Uterus (tissue), 3 donors: ENCODE measurements at regions not wholly inside any gene's neighbourhood (a gene's known extent, or its start where the extent isn't known, plus 50 kb on each side); places are given as distances from the start of the nearest gene placed in this dataset.

ENCODE experiments used
- DNase-seq, 2 donors: peaks; one replicate each; pipeline ENCODE4 v3.0.0-alpha.2; 2019 to 2020
- H3K27ac ChIP-seq, 2 donors: fragments of 200-600 bp; sonication (generic); 1 replicate in 1 of 2; 2 replicates in 1 of 2; pipeline ENCODE4 v1.5.1; 2016 to 2018
- H3K27me3 ChIP-seq, 2 donors: fragments of 200-600 bp; sonication (generic); one replicate each; pipeline ENCODE4 v1.5.1; 2018 to 2019; ENCODE audit warnings: control low read depth in 1 of 2
- H3K36me3 ChIP-seq, 2 donors: fragments of 200-600 bp; sonication (generic); one replicate each; pipeline ENCODE4 v1.5.1; 2019; ENCODE audit warnings: control low read depth in 1 of 2
- H3K4me1 ChIP-seq, 2 donors: fragments of 200-600 bp; sonication (generic); one replicate each; pipeline ENCODE4 v1.5.1; 2018 to 2019; ENCODE audit warnings: control low read depth in 1 of 2
- H3K4me3 ChIP-seq, 2 donors: fragments of 200-600 bp; sonication (generic); 1 replicate in 1 of 2; 2 replicates in 1 of 2; pipeline ENCODE4 v1.5.1; 2018 to 2019; ENCODE audit warnings: mild to moderate bottlenecking in 1 of 2
- H3K9me3 ChIP-seq, 2 donors: fragments of 200-600 bp; sonication (generic); one replicate each; pipeline ENCODE4 v1.5.1; 2019; ENCODE audit warnings: control low read depth in 1 of 2
- POLR2A ChIP-seq, 2 donors: fragments of 450-650 bp; IDR thresholded peaks; one replicate each; pipeline ENCODE4 v1.6.1; 2016; ENCODE audit warnings: antibody characterized with exemption in 2 of 2, mild to moderate bottlenecking in 1 of 2, moderate library complexity in 1 of 2
- intact Hi-C: fragments of 100-400 bp; cut with DNase I; formaldehyde crosslinking; loops from one replicate; pipeline ENCODE4 v1.15.1; 2023; ENCODE audit warnings: low total_unique reads
- TF ChIP-seq, protein P1 (sequence below), 4 experiments: fragments of 200-600 bp in 2 of 4; fragments of 450-650 bp in 2 of 4; sonication (generic) in 2 of 4; IDR thresholded peaks; one replicate each; pipeline ENCODE4 v1.5.1; 2016 to 2019; ENCODE audit warnings: antibody characterized with exemption in 4 of 4, mild to moderate bottlenecking in 2 of 4, moderate library complexity in 1 of 4
- donor health status: DM: yes; HTN: yes; CAD: no.

DNA sequence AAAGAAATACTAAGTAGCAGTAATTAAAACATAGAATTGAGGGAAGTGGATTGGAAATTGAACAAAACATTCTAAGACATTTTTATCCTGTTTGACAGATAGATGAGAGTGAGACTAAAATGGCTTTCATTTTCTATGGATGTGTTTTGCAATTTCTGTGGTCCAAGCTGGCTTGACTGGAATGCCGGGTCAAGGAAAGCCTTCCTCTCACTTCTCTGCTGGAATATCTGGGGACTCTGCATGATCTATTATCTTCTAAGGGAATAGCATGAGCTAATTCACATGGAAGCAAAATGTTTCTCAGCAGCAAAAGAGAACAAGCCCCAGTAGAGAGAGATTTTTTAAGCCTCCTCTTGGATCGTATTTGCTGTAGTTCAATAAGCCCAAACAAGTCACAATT is 407.9 kb upstream of the ATXN7L3B start:
- no peak overlapping the region for H3K27ac ChIP-seq
- TF ChIP-seq, protein P1, sequence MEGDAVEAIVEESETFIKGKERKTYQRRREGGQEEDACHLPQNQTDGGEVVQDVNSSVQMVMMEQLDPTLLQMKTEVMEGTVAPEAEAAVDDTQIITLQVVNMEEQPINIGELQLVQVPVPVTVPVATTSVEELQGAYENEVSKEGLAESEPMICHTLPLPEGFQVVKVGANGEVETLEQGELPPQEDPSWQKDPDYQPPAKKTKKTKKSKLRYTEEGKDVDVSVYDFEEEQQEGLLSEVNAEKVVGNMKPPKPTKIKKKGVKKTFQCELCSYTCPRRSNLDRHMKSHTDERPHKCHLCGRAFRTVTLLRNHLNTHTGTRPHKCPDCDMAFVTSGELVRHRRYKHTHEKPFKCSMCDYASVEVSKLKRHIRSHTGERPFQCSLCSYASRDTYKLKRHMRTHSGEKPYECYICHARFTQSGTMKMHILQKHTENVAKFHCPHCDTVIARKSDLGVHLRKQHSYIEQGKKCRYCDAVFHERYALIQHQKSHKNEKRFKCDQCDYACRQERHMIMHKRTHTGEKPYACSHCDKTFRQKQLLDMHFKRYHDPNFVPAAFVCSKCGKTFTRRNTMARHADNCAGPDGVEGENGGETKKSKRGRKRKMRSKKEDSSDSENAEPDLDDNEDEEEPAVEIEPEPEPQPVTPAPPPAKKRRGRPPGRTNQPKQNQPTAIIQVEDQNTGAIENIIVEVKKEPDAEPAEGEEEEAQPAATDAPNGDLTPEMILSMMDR (IDR thresholded peaks at IDR 0.05) = no peak
- no peak for TF ChIP-seq POLR2A (IDR thresholded peaks at IDR 0.05)
- DNase-seq = no peak
- H3K4me3 ChIP-seq = no peak overlapping the region
- no peaks in the 10 kb centered on the region for H3K4me1 ChIP-seq
- H3K36me3 ChIP-seq = no peaks in the 10 kb centered on the region
- intact Hi-C loops = no loop called here
- no peaks in the 10 kb centered on the region for H3K9me3 ChIP-seq
- H3K27me3 ChIP-seq = no peaks in the 10 kb centered on the region

DNA sequence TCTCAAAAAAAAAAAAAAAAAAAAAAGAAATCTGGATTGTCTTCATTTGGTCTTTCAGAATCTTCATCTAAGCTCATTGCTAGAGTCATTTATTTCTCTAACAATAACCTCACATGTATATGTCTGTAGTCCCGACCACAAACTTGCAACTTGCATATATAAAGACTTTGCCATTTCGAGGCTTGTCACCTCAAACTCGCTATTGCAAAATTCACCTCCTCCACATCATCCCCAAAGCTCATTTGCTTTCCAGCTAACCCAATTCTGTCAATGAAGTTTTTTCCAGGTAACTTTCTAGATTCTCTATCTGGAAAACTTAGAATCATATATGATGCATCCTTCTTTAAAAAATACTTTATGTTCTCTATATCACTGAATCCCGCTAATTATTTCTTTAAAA is 393.2 kb upstream of the ATXN7L3B start:
- TF ChIP-seq POLR2A (IDR thresholded peaks at IDR 0.05) = no peak
- TF ChIP-seq, protein P1 (IDR thresholded peaks at IDR 0.05) = no peak
- intact Hi-C loops = no loop called here
- no peaks in the 10 kb centered on the region for H3K4me1 ChIP-seq
- DNase-seq = no peak
- H3K4me3 ChIP-seq = no peak overlapping the region
- H3K27me3 ChIP-seq = no peaks in the 10 kb centered on the region
- no peaks in the 10 kb centered on the region for H3K9me3 ChIP-seq
- H3K36me3 ChIP-seq = no peaks in the 10 kb centered on the region
- no peak overlapping the region for H3K27ac ChIP-seq

DNA sequence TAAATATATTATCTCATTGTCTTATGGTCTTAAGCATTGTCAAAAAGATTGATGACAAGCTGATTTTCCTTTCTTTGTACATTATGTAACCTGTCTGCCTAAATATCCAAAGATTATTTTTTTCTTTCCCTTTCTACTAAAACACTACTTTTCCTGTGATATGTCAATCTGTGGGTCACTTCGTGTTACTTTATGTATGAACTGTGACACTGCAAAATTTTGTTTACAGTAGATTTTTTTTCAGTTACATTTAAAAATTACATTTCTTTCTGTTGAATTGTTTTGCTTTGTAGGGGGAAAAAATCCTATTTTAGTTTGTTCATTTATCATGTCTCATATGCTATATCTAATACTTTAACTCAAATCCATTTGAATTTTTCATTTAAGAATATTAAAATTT is 392.3 kb upstream of the ATXN7L3B start:
- TF ChIP-seq, protein P1 (IDR thresholded peaks at IDR 0.05) = no peak
- no peak for TF ChIP-seq POLR2A (IDR thresholded peaks at IDR 0.05)
- Histone ChIP-seq H3K27ac (no peak overlapping the region), H3K9me3 (no peaks in the 10 kb centered on the region), H3K27me3 (no peaks in the 10 kb centered on the region), H3K4me3 (no peak overlapping the region), H3K36me3 (no peaks in the 10 kb centered on the region), H3K4me1 (no peaks in the 10 kb centered on the region)
- intact Hi-C loops = no loop called here
- DNase-seq = no peak

DNA sequence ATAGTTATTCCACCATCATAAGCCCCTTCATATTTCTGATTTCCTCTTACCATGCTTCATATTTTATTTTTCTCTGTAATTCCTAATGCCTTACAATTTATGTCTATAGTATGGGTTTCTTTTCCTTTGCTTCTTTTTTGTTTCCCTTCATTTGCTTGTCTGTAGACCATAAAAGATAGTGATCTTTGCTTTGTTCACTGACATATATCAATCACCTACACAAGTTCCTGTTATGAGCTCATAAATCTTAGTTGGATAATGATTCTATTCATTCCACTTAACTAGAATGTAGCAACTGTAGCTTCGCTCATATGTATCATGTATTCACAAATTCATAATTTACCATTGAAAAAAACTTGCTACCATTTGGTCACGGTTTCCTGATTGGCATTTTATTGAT is 388.8 kb upstream of the ATXN7L3B start:
- Histone ChIP-seq H3K4me1 (no peaks in the 10 kb centered on the region), H3K36me3 (no peaks in the 10 kb centered on the region), H3K4me3 (no peak overlapping the region), H3K27ac (no peak overlapping the region), H3K9me3 (no peaks in the 10 kb centered on the region), H3K27me3 (no peaks in the 10 kb centered on the region)
- intact Hi-C loops = no loop called here
- no peak for DNase-seq
- TF ChIP-seq, protein P1 (IDR thresholded peaks at IDR 0.05) = no peak
- TF ChIP-seq POLR2A (IDR thresholded peaks at IDR 0.05) = no peak

DNA sequence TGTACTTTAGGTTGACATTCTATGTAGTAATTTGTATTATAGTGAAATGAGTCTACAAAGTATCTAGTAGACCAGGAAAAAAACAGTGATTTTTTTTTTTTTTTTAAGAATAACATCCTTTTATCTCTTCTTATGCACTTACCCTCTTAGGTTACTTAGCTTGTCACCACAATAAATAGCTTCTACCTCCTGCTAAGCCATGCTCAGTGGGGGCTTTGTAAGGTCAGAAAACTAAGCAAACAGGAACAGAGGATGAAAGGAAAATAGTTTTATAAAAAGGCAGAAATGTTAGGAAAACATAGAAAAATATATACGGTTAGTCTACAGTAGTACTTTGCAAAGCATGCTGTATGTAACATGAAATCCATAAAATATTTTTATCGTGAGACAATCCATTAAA is 385.3 kb upstream of the ATXN7L3B start:
- intact Hi-C loops = no loop called here
- Histone ChIP-seq H3K36me3 (no peaks in the 10 kb centered on the region), H3K9me3 (no peaks in the 10 kb centered on the region), H3K27ac (no peak overlapping the region), H3K4me3 (no peak overlapping the region), H3K27me3 (no peaks in the 10 kb centered on the region), H3K4me1 (no peaks in the 10 kb centered on the region)
- no peak for DNase-seq
- TF ChIP-seq POLR2A (IDR thresholded peaks at IDR 0.05) = no peak
- TF ChIP-seq, protein P1 (IDR thresholded peaks at IDR 0.05) = no peak
